GM23338 (cell line): ENCODE measurements at regions not wholly inside any gene's neighbourhood (a gene's known extent, or its start where the extent isn't known, plus 50 kb on each side); places are given as distances from the start of the nearest gene placed in this dataset.

Experiments used
- ATAC-seq: fragments of 200-7000 bp; cut with Tn5 transposase; 3 replicates; pipeline ENCODE4 v1.9.1; 2020
- DNase-seq: peaks from one replicate; pipeline ENCODE4 v3.0.0-alpha.2; 2015; ENCODE audit warnings: low spot score
- H2AFZ ChIP-seq: fragments of 200-600 bp; sonication (generic); 2 replicates; pipeline ENCODE4 v1.8.0; 2016; ENCODE audit warnings: antibody characterized with exemption, mild to moderate bottlenecking, moderate library complexity
- H3F3A ChIP-seq: fragments of 200-600 bp; sonication (generic); replicated peaks from 2 replicates; pipeline ENCODE4 v1.8.0; 2017; ENCODE audit warnings: antibody characterized with exemption, mixed run types, low read depth
- H3K27ac ChIP-seq: fragments of 200-600 bp; sonication (generic); 2 replicates; pipeline ENCODE4 v1.6.1; 2016; ENCODE audit warnings: low read depth
- H3K27me3 ChIP-seq: fragments of 200-600 bp; sonication (generic); 2 replicates; pipeline ENCODE4 v1.8.0; 2016; ENCODE audit warnings: mild to moderate bottlenecking, mixed run types, moderate library complexity; ENCODE audit not compliant: insufficient read depth
- H3K36me3 ChIP-seq: fragments of 200-600 bp; sonication (generic); 2 replicates; pipeline ENCODE4 v1.8.0; 2016; ENCODE audit warnings: mild to moderate bottlenecking; ENCODE audit not compliant: insufficient read depth
- H3K4me1 ChIP-seq: fragments of 200-600 bp; sonication (generic); 2 replicates; pipeline ENCODE4 v1.8.0; 2016; ENCODE audit warnings: mild to moderate bottlenecking, moderate library complexity; ENCODE audit not compliant: insufficient read depth
- H3K4me2 ChIP-seq: fragments of 200-600 bp; sonication (generic); 2 replicates; pipeline ENCODE4 v1.7.1; 2017; ENCODE audit warnings: mixed run types
- H3K4me3 ChIP-seq: fragments of 200-600 bp; sonication (generic); 2 replicates; pipeline ENCODE4 v1.6.1; 2016; ENCODE audit warnings: mixed run types
- H3K79me2 ChIP-seq: fragments of 200-600 bp; sonication (generic); replicated peaks from 2 replicates; pipeline ENCODE4 v1.8.0; 2017; ENCODE audit warnings: mild to moderate bottlenecking; ENCODE audit not compliant: insufficient read depth
- H3K9me2 ChIP-seq: fragments of 200-600 bp; sonication (generic); 2 replicates; pipeline ENCODE4 v1.8.0; 2017; ENCODE audit not compliant: insufficient read depth
- H4K20me1 ChIP-seq: fragments of 200-600 bp; sonication (generic); replicated peaks from 2 replicates; pipeline ENCODE4 v1.8.0; 2017; ENCODE audit warnings: mild to moderate bottlenecking; ENCODE audit not compliant: insufficient read depth
- H3K27ac Mint-ChIP-seq: 2 replicates; pipeline ENCODE4 v1.8.0; 2020; ENCODE audit warnings: inconsistent platforms, mild to moderate bottlenecking, moderate library complexity, mixed read lengths
- H3K27me3 Mint-ChIP-seq: 3 replicates; pipeline ENCODE4 v1.8.0; 2022; ENCODE audit warnings: low read depth, mild to moderate bottlenecking, moderate library complexity, mixed read lengths, inconsistent platforms; ENCODE audit not compliant: insufficient read depth, poor library complexity
- H3K36me3 Mint-ChIP-seq: 3 replicates; pipeline ENCODE4 v1.8.0; 2021; ENCODE audit warnings: low read depth, mild to moderate bottlenecking, inconsistent platforms, moderate library complexity, mixed read lengths
- H3K4me1 Mint-ChIP-seq: 3 replicates; pipeline ENCODE4 v1.8.0; 2020; ENCODE audit warnings: mild to moderate bottlenecking, inconsistent platforms, mixed read lengths
- H3K4me3 Mint-ChIP-seq: 3 replicates; pipeline ENCODE4 v1.8.0; 2021; ENCODE audit warnings: moderate library complexity, mild to moderate bottlenecking, inconsistent platforms, mixed read lengths
- H3K9me3 Mint-ChIP-seq: 3 replicates; pipeline ENCODE4 v1.8.0; 2020; ENCODE audit warnings: moderate library complexity, mild to moderate bottlenecking, inconsistent platforms, mixed read lengths
- CREB1 ChIP-seq: fragments of 250-450 bp; sonication (Bioruptor Pico); IDR thresholded peaks from 2 replicates; pipeline ENCODE4 v1.5.0; 2020; ENCODE audit warnings: low read depth, mild to moderate bottlenecking, moderate library complexity
- CTCF ChIP-seq, 2 experiments: fragments of 200-600 bp in 1 of 2; sonication (generic) in 1 of 2; conservative IDR thresholded peaks; 2 replicates each; pipeline versions ENCODE4 v1.5.1 to v1.6.1; 2016 to 2017; ENCODE audit warnings: antibody characterized with exemption in 2 of 2, low read depth in 2 of 2, mild to moderate bottlenecking in 2 of 2, moderate library complexity in 1 of 2
- EZH2 ChIP-seq: fragments of 200-600 bp; sonication (generic); IDR thresholded peaks from one replicate; pipeline ENCODE4 v1.8.0; 2017; ENCODE audit warnings: antibody characterized with exemption, mild to moderate bottlenecking, low read depth; ENCODE audit not compliant: unreplicated experiment
- EZH2phosphoT487 ChIP-seq: fragments of 200-600 bp; sonication (generic); IDR thresholded peaks from one replicate; pipeline ENCODE4 v1.8.1; 2018; ENCODE audit warnings: antibody characterized with exemption; ENCODE audit not compliant: unreplicated experiment
- JUNB ChIP-seq: IDR thresholded peaks from one replicate; pipeline ENCODE4 v1.6.1; 2016; ENCODE audit warnings: antibody characterized with exemption; ENCODE audit not compliant: unreplicated experiment
- NANOG ChIP-seq: IDR thresholded peaks from 2 replicates; pipeline ENCODE4 v1.6.1; 2016; ENCODE audit warnings: antibody characterized with exemption, borderline replicate concordance
- POLR2AphosphoS5 ChIP-seq: IDR thresholded peaks from 2 replicates; pipeline ENCODE4 v1.6.1; 2016; ENCODE audit warnings: antibody characterized with exemption, low read depth
- REST ChIP-seq: IDR thresholded peaks from one replicate; pipeline ENCODE4 v1.6.1; 2018; ENCODE audit warnings: antibody characterized with exemption; ENCODE audit not compliant: unreplicated experiment
- STAT1 ChIP-seq: IDR thresholded peaks from one replicate; pipeline ENCODE4 v1.6.1; 2016; ENCODE audit warnings: antibody characterized with exemption; ENCODE audit not compliant: unreplicated experiment
- ZNF114 ChIP-seq: fragments of 250-450 bp; sonication (Bioruptor Pico); IDR thresholded peaks from 2 replicates; pipeline ENCODE4 v1.5.0; 2020; ENCODE audit warnings: mild to moderate bottlenecking, moderate library complexity
- ZNF331 ChIP-seq: fragments of 250-450 bp; sonication (Bioruptor Pico); IDR thresholded peaks from 2 replicates; pipeline ENCODE4 v1.5.0; 2020; ENCODE audit warnings: low read depth, mild to moderate bottlenecking, moderate library complexity
- TF ChIP-seq, protein P1 (sequence below): fragments of 250-450 bp; sonication (Bioruptor Pico); IDR thresholded peaks from 2 replicates; pipeline ENCODE4 v1.5.0; 2020; ENCODE audit warnings: mild to moderate bottlenecking, moderate library complexity
- TF ChIP-seq, protein P2 (sequence below): IDR thresholded peaks from 2 replicates; pipeline ENCODE4 v1.6.1; 2016; ENCODE audit warnings: antibody characterized with exemption

GRCh38 chr12:132436791-132437251 lies 53.1 kb upstream of the FBRSL1 start:
- H3K79me2 ChIP-seq = no peaks in the 10 kb centered on the region
- H3K4me1 ChIP-seq = no peaks in the 10 kb centered on the region; the same call in 1 of the 2 replicates
- peak overlapping the region; percentile 55 for H3K4me3 Mint-ChIP-seq
- peaks cover 16% of the 10 kb centered on the region for H3K4me1 Mint-ChIP-seq
- H3K36me3 ChIP-seq = no peaks in the 10 kb centered on the region
- peaks cover 48% of the 10 kb centered on the region for H3K27me3 Mint-ChIP-seq
- H3K27ac Mint-ChIP-seq = no peak overlapping the region
- H3F3A ChIP-seq = no peaks in the 10 kb centered on the region
- no peaks in the 10 kb centered on the region for H3K9me2 ChIP-seq
- no peak for TF ChIP-seq JUNB
- TF ChIP-seq, protein P1, sequence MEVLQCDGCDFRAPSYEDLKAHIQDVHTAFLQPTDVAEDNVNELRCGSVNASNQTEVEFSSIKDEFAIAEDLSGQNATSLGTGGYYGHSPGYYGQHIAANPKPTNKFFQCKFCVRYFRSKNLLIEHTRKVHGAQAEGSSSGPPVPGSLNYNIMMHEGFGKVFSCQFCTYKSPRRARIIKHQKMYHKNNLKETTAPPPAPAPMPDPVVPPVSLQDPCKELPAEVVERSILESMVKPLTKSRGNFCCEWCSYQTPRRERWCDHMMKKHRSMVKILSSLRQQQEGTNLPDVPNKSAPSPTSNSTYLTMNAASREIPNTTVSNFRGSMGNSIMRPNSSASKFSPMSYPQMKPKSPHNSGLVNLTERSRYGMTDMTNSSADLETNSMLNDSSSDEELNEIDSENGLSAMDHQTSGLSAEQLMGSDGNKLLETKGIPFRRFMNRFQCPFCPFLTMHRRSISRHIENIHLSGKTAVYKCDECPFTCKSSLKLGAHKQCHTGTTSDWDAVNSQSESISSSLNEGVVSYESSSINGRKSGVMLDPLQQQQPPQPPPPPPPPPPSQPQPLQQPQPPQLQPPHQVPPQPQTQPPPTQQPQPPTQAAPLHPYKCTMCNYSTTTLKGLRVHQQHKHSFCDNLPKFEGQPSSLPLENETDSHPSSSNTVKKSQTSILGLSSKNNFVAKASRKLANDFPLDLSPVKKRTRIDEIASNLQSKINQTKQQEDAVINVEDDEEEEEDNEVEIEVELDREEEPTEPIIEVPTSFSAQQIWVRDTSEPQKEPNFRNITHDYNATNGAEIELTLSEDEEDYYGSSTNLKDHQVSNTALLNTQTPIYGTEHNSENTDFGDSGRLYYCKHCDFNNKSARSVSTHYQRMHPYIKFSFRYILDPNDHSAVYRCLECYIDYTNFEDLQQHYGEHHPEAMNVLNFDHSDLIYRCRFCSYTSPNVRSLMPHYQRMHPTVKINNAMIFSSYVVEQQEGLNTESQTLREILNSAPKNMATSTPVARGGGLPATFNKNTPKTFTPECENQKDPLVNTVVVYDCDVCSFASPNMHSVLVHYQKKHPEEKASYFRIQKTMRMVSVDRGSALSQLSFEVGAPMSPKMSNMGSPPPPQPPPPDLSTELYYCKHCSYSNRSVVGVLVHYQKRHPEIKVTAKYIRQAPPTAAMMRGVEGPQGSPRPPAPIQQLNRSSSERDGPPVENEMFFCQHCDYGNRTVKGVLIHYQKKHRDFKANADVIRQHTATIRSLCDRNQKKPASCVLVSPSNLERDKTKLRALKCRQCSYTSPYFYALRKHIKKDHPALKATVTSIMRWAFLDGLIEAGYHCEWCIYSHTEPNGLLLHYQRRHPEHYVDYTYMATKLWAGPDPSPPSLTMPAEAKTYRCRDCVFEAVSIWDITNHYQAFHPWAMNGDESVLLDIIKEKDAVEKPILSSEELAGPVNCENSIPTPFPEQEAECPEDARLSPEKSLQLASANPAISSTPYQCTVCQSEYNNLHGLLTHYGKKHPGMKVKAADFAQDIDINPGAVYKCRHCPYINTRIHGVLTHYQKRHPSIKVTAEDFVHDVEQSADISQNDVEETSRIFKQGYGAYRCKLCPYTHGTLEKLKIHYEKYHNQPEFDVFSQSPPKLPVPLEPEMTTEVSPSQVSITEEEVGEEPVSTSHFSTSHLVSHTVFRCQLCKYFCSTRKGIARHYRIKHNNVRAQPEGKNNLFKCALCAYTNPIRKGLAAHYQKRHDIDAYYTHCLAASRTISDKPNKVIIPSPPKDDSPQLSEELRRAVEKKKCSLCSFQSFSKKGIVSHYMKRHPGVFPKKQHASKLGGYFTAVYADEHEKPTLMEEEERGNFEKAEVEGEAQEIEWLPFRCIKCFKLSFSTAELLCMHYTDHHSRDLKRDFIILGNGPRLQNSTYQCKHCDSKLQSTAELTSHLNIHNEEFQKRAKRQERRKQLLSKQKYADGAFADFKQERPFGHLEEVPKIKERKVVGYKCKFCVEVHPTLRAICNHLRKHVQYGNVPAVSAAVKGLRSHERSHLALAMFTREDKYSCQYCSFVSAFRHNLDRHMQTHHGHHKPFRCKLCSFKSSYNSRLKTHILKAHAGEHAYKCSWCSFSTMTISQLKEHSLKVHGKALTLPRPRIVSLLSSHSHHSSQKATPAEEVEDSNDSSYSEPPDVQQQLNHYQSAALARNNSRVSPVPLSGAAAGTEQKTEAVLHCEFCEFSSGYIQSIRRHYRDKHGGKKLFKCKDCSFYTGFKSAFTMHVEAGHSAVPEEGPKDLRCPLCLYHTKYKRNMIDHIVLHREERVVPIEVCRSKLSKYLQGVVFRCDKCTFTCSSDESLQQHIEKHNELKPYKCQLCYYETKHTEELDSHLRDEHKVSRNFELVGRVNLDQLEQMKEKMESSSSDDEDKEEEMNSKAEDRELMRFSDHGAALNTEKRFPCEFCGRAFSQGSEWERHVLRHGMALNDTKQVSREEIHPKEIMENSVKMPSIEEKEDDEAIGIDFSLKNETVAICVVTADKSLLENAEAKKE (CRISPR knock-in tag) = no peak
- no peak for TF ChIP-seq ZNF331 (CRISPR knock-in tag)
- TF ChIP-seq CTCF (conservative IDR thresholded peaks at IDR 0.05; ENCODE audit: low read depth in 2 of 2) = no peak
- TF ChIP-seq ZNF114 (CRISPR knock-in tag) = no peak
- TF ChIP-seq POLR2AphosphoS5 = no peak
- no peak for TF ChIP-seq NANOG
- TF ChIP-seq, protein P2, sequence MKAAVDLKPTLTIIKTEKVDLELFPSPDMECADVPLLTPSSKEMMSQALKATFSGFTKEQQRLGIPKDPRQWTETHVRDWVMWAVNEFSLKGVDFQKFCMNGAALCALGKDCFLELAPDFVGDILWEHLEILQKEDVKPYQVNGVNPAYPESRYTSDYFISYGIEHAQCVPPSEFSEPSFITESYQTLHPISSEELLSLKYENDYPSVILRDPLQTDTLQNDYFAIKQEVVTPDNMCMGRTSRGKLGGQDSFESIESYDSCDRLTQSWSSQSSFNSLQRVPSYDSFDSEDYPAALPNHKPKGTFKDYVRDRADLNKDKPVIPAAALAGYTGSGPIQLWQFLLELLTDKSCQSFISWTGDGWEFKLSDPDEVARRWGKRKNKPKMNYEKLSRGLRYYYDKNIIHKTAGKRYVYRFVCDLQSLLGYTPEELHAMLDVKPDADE = no peak
- TF ChIP-seq EZH2phosphoT487 = no peak
- no peak for TF ChIP-seq EZH2
- TF ChIP-seq CREB1 (CRISPR knock-in tag) = no peak
- TF ChIP-seq STAT1 = no peak
- no peak for TF ChIP-seq REST
- peak overlapping the region; percentile 53 for H3K4me3 ChIP-seq
- H2AFZ ChIP-seq = no peak overlapping the region
- no peak for DNase-seq
- H3K9me3 Mint-ChIP-seq = peaks cover 33% of the 10 kb centered on the region
- no peaks in the 10 kb centered on the region for H4K20me1 ChIP-seq
- peaks cover 31% of the 10 kb centered on the region for H3K36me3 Mint-ChIP-seq
- H3K27ac ChIP-seq = no peak overlapping the region
- H3K27me3 ChIP-seq = peaks cover 42% of the 10 kb centered on the region
- H3K4me2 ChIP-seq = peak overlapping the region; percentile 86
- peak; percentile 23 for ATAC-seq
